Ascending aorta (tissue), 2 donors: ENCODE measurements at regions not wholly inside any gene's neighbourhood (a gene's known extent, or its start where the extent isn't known, plus 50 kb on each side); places are given as distances from the start of the nearest gene placed in this dataset.

Experiments
- DNase-seq, 2 donors: peaks; one replicate each; pipeline ENCODE4 v3.0.0-alpha.2; 2019; ENCODE audit warnings: low spot score in 2 of 2
- H3K27ac ChIP-seq, 2 donors: fragments of 200-600 bp; sonication (generic); one replicate each; pipeline ENCODE4 v1.5.1; 2016 to 2017; ENCODE audit warnings: mild to moderate bottlenecking in 1 of 2
- H3K27me3 ChIP-seq: fragments of 200-600 bp; sonication (generic); one replicate; pipeline ENCODE4 v1.5.1; 2017
- H3K36me3 ChIP-seq, 2 donors: fragments of 200-600 bp; sonication (generic); one replicate each; pipeline ENCODE4 v1.5.1; 2016
- H3K4me1 ChIP-seq, 2 donors: fragments of 200-600 bp; sonication (generic); one replicate each; pipeline ENCODE4 v1.5.1; 2016 to 2017; ENCODE audit warnings: mild to moderate bottlenecking in 1 of 2
- H3K4me3 ChIP-seq, 2 donors: fragments of 200-600 bp; sonication (generic); one replicate each; pipeline ENCODE4 v1.5.1; 2016 to 2017; ENCODE audit warnings: mild to moderate bottlenecking in 1 of 2
- H3K9me3 ChIP-seq, 2 donors: fragments of 200-600 bp; sonication (generic); one replicate each; pipeline ENCODE4 v1.5.1; 2016
- CTCF ChIP-seq, 3 experiments: fragments of 200-600 bp in 2 of 3; fragments of 450-650 bp in 1 of 3; sonication (generic) in 2 of 3; IDR thresholded peaks; one replicate each; pipeline ENCODE4 v1.5.1; 2016 to 2019; ENCODE audit warnings: antibody characterized with exemption in 3 of 3, mild to moderate bottlenecking in 1 of 3, moderate library complexity in 1 of 3
- intact Hi-C: fragments of 100-400 bp; cut with DNase I; formaldehyde crosslinking; loops from one replicate; pipeline ENCODE4 v1.15.1; 2023

- H3K27ac ChIP-seq: no peak overlapping the region
- no peaks in the 10 kb centered on the region for H3K27me3 ChIP-seq
- no peaks in the 10 kb centered on the region for H3K9me3 ChIP-seq
- intact Hi-C loops: no loop called here
- H3K4me3 ChIP-seq: no peak overlapping the region
- no peaks in the 10 kb centered on the region for H3K4me1 ChIP-seq
- no peak for TF ChIP-seq CTCF (IDR thresholded peaks at IDR 0.05)
- no peak for DNase-seq
- H3K36me3 ChIP-seq: no peaks in the 10 kb centered on the region
These were observed 195.3 kb downstream of the ARL4A start for GRCh38 chr7:12882710-12883109.

GRCh38 chr7:12884033-12884432 lies 196.6 kb downstream of the ARL4A start:
- Histone ChIP-seq H3K36me3 (no peaks in the 10 kb centered on the region), H3K4me1 (peaks cover 0 to under 1% of the 10 kb centered on the region in 2 donors), H3K9me3 (no peaks in the 10 kb centered on the region), H3K27ac (no peak overlapping the region), H3K27me3 (no peaks in the 10 kb centered on the region), H3K4me3 (no peak overlapping the region)
- intact Hi-C loops: no loop called here
- no peak for TF ChIP-seq CTCF (IDR thresholded peaks at IDR 0.05)
- no peak for DNase-seq

- no peaks in the 10 kb centered on the region for H3K36me3 ChIP-seq
- no peak overlapping the region for H3K4me3 ChIP-seq
- intact Hi-C loops: loop anchor here (5.0 kb wide), 1 partner anchor 198 kb away; the partner anchor contains the start of gene ARL4A
- no peak for DNase-seq
- TF ChIP-seq CTCF (IDR thresholded peaks at IDR 0.05): no peak
- H3K27me3 ChIP-seq: no peaks in the 10 kb centered on the region
- H3K9me3 ChIP-seq: no peaks in the 10 kb centered on the region
- H3K27ac ChIP-seq: no peak overlapping the region
- peaks cover 0 to 6% of the 10 kb centered on the region in 2 donors for H3K4me1 ChIP-seq
These were observed 197.5 kb downstream of the ARL4A start for GRCh38 chr7:12884856-12885440.

GRCh38 chr7:12888717-12889116 lies 201.3 kb downstream of the ARL4A start:
- no peak for TF ChIP-seq CTCF (IDR thresholded peaks at IDR 0.05)
- intact Hi-C loops: loop anchor here (5.0 kb wide), 1 partner anchor 201 kb away; the partner anchor contains the start of gene ARL4A

GRCh38 chr7:12889391-12889790 lies 202.0 kb downstream of the ARL4A start:
- Histone ChIP-seq H3K4me3 (no peak overlapping the region), H3K27ac (peak overlapping the region in 1 of 2 donors; percentile 34), H3K9me3 (no peaks in the 10 kb centered on the region), H3K4me1 (peaks cover 0 to 6% of the 10 kb centered on the region in 2 donors), H3K36me3 (no peaks in the 10 kb centered on the region), H3K27me3 (no peaks in the 10 kb centered on the region)
- intact Hi-C loops: loop anchor here (5.0 kb wide), 1 partner anchor 202 kb away; the partner anchor contains the start of gene ARL4A
- TF ChIP-seq CTCF (IDR thresholded peaks at IDR 0.05): no peak
- no peak for DNase-seq

More at GRCh38 chr7:12888717-12889116, 201.3 kb downstream of the ARL4A start:
- no peaks in the 10 kb centered on the region for H3K27me3 ChIP-seq
- no peaks in the 10 kb centered on the region for H3K9me3 ChIP-seq
- peaks cover 0 to 6% of the 10 kb centered on the region in 2 donors for H3K4me1 ChIP-seq
- no peak for DNase-seq
- H3K27ac ChIP-seq: peak overlapping the region; percentile 6 to 34
- H3K36me3 ChIP-seq: no peaks in the 10 kb centered on the region
- H3K4me3 ChIP-seq: no peak overlapping the region
